HG03354 (cell line): ENCODE measurements at regions not wholly inside any gene's neighbourhood (a gene's known extent, or its start where the extent isn't known, plus 50 kb on each side); places are given as distances from the start of the nearest gene placed in this dataset.

Experiments used
- ATAC-seq: cut with Tn5 transposase; IDR thresholded peaks from one replicate; pipeline ENCODE4 v1.9.1; 2021; ENCODE audit warnings: mild to moderate bottlenecking; ENCODE audit not compliant: unreplicated experiment, poor library complexity, severe bottlenecking

DNA sequence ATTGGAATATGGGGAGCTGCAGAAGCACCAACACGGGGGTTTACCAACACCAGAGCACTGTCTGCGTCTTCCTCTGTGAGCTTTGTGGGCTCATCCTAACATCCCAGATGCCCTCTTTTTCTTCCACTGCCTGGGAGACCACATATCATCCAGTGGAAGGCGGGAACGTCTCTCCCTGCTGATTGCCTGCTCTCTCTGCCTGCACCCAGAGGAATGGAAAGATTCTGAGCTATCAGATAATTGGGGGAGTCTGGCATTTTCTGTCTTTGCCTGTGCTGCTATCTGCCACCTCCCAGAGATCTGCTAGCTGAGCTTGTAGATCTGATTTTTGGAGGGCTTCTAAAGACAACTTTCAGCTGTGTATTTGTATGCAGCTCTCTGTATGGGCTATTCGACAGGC lies 166.2 kb upstream of the PLXNA2 start:
- no peak for ATAC-seq

DNA sequence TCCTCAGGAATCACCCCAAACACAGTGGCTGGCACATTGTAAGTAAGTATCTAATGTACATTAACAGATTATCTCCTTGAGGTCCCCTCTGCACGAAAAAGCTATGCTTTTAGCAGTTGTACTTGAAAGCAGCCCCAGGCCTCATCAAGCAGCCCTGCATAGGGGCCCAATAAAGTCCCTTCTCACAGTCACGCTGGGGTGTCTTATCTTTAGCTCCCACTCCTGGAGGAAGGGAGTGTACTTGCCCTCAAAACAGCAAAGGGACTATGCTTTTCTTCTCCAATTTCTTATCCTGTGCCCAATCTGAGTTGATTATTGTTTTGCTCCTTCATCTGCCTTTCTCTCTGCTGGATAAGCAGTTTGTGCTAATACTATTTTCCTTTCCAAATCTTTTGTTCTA lies 168.8 kb upstream of the PLXNA2 start:
- no peak for ATAC-seq

DNA sequence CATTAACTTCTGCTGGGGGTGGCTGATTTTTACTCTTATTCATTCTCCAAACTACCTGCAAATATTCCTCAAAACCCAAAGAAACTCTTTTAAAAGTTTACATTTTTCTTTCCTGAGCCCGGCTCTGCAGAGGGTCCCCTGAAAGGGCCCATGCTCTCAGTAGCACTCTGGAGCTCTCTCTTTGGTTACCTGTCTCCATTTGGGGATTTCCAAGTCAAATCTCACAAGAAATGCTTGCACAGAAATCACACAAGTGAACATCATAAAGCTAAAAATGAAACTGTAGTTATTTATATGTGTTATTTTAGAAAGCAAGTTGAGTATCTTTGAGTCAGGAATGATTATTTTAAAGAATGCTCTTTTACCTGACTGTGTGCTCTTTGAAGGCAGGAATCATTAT lies 174.5 kb upstream of the PLXNA2 start:
- ATAC-seq = no peak

DNA sequence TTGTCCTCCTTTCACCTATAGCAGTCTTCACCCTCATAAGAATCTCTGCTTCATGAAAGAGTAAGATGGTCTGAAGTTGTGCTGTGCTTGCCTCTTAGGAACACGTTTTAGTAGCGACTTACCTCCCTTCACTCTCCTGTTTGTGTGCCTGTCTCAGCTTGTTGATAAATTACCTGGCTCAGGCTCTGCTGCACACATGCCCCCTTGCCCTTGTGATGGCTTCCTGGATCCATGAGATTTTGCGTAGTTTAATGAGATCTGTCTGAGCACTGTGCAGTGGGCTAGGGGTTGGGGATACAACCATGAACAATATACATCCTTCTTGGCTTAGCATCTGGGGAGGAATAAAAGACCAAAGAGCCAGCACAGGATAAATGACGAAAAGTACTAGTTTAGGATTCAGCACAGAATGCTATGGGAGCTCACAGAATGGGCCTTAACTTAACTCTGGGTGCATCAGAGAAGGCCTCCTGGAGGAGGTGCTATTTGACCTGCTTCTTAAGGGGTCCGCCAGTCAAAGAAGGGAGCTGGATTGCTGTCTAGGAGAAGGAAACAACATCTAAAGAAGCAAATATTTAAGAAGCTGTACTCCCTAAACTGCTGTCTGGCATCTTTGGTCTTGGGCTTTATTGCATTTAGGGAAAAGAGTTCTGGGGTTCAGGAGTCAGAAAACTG lies 175.7 kb upstream of the PLXNA2 start:
- ATAC-seq = no peak

DNA sequence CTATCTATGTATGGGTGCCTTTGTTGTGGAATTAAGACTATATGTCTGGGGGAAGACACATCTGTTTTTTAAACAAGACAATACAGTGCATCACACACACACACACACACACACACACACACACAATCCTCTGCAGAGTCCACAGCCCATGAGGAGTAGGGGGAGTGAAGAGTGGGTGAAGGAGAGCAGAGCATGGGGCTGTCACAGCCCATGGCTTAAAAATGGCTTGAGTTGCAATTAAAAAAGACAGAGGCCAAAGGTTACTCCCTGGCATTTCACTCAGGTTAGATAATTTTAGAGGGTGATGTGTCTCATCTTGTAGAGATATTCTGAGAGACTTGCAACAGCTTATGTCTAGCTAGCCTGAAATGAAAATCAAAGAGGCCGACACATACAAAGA lies 176.5 kb upstream of the PLXNA2 start:
- no peak for ATAC-seq

DNA sequence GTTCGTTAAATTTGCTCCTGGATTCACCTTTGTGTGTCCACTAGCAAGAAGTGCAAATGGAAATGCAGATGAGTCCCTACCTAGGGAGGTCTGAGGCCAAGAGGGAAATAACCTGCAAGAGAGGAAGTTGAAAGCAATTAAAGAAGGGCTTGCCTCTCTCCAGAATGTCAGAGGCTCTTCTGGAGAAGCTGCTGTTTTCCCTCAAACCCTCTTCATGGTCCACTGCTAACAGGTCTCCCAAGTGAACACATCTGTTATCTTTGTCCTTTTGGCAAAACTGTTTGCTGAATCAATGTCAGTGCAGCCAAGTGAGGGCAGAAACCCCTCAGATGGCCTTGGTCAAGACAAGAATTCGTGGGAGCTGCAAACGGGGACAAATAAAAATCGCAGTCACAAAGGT lies 177.3 kb upstream of the PLXNA2 start:
- no peak for ATAC-seq

DNA sequence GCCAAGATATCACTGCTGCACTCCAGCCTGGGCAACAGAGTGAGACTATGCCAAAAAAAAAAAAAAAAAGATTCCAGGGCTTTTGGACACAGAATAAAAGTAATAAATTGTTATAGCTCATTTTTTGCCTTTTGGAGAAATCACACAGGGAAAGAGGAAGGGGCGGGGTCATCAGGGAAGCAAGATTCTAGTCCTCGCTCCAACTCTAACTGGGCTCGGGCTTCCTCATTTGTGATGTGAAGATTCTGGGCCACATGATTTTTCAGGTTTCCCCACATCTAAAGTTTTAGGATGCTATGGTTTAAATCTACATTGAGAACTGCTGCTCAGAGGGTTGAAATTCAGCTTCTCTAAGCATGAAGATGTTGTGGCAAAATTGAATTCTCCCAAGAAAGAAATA lies 179.3 kb upstream of the PLXNA2 start:
- no peak for ATAC-seq

DNA sequence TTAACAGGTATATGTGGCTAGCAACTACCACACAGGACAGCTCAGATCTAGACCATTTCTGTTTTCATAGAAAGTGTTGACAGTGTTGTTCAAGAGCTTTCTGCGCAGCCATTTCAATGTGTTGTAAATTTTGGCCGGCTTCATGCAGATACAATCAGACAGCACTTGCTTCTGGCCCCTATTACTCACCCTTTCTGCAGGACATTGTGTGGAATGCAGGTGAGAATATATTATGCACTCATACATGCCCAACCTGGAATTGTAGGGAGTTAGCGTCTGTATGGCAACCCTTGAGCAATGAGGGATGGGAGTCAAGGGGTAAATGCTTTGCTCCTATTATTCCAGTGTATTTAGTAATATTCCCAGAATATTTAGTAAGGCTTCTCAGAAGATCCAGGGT lies 180.9 kb upstream of the PLXNA2 start:
- ATAC-seq = no peak

DNA sequence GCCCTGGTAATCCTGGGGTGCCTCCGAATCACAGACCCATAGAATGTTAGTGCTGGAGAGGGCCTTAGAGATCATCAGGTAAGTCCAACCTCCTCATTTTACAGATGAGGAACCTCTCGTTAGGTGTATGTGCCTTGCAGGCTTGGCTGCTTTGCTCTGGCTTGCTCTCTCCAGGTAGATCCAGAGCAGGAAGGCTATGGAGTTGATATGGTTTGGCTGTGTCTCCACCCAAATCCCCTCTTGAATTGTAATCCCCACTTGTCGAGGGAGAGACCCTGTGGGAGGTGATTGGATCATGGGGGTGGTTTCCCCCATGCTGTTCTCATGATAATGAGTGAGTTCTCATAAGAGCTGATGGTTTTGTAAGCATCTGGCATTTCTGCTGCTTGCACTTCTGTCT lies 186.0 kb upstream of the PLXNA2 start:
- ATAC-seq = no peak

DNA sequence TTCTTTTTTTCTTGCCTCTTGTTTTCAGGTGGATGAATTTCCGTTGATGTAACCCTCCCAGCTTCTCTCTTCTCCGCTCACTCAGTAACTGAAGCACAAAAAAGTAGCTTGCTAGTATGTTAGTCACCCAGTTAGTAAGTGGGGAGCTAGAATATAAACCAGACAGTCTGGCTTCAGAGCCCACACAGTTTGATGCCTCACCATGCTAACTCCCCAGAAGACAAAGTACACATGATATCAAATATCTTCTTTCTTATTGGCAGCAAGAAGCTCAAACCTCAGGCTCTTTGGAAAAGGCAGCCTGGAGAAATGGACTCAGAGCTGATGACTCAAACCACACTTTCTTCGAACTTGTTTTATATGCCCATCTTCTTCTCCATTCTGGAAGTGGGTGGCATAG lies 187.5 kb upstream of the PLXNA2 start:
- ATAC-seq = no peak

DNA sequence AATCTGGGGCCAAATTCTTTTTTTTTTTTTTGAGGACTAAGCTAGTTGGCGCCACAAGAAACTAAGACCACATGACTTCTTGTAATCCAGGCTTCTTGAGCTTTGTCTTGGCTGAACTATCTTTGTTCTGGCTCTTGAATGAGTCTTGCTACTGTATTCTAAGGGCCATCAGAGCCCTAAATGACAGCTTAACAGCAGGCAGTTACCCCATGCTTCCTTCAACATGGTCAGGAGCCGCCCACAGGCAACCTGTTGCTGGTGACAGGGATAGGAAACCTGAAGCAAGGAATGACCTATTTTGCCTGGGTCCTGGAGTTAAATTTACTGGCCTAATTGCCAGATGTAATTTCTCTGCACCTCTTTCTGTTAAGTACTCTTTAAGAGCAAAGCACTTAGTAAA lies 188.2 kb upstream of the PLXNA2 start:
- ATAC-seq = no peak

DNA sequence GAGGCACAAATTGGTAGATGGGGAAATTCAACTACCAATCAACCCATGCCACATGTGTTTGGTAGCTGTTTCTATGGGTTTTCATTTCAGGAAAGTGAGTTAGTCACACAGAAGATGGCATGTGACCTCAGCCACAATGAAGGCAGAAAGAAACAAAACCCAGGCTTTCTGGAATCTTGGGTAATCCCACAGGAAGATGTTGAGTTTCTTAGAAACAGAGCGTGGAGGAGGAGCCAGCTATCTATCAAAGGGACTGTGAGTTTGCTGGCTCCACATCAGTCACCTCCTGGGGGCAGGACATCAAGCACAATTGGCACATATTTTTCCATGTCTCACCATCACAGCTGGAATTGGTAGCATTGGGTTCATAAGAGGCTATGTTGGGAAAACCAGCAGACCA lies 188.9 kb upstream of the PLXNA2 start:
- no peak for ATAC-seq

DNA sequence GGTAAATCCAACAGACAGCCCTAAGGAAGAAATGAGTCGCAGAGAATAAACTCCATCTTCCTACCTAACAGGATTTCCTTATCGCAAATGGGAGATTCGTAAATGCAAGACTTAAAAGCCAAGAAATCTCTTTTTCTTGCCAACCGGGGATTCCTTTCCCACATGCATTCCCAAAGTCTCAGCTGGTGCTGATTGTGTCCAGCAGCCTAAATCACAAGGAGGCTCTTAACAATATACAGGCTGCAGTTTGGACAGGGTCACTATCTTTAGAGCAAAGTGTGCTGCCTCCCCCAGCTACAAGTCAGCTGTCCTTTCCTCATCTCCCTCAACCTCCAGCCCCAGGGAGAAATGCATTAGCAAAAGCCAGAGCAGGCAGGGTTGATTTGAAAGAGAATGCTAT lies 189.8 kb upstream of the PLXNA2 start:
- no peak for ATAC-seq

DNA sequence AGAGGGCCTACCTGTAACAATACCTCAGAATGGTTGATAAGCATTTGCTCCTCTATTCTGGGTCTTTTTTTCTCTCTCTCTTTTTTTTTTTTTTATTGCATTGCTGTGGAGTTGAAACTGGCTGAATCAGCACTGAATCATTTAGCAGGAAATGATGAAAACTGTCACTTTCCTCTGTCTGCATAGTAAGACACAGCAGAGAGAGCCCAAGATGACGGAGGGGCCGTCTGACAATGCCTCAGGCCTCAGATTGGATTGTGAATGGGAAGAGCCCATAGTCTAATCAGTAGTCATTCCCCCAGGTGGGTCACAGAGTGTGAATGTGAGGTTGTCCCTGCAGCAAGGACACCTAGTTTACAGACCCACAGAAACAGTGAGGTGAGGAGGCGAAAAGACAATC lies 193.2 kb upstream of the PLXNA2 start:
- ATAC-seq = no peak

DNA sequence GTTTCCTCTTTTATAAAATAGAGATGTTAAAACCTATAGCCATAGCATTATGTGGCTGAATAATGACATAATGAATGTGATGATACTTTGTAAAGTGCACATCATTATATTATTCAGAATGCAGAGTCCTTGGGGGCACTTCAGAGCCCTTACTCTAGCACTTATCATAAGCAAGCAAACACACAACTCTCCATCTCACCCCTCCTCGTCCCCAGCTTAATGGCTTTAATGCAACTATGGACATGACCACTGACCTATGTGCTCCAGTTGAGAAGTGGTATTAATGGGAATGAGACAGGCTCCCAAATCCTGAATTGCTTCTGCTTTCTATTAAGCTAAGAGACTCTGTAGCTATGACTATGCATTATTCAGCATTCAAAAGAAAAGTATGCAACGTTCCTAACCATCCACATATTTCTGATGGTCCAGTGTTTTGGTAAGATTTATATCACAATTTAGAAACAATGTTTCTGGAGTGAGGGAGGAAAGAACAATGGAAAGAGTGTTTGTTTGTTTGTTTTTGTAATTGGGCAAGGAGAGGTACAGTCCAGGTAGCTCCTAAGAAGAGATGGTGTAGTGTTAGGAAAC lies 194.0 kb upstream of the PLXNA2 start:
- ATAC-seq = no peak

DNA sequence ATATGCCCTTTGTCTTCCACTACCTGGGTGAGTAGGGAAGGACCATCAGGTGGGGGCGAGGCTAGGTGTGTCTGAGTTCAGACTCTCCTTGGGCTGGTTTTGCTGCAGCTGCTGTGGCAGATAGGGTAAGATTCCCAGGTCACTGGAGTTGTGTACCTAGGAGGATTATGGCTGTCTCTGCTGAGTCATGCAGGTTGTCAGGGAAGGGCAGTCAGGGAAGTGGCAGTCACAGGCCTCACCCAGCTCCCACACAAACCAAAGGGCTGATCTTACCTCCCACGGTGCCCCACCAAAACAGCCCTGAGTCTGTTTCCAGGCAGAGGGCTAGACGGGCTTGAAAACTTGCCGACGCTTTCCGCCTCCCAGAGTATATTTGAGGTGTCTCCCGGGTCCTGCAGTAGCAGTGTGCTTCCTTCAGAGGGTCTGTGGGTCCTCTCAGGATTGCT lies 201.6 kb upstream of the PLXNA2 start:
- ATAC-seq = no peak

DNA sequence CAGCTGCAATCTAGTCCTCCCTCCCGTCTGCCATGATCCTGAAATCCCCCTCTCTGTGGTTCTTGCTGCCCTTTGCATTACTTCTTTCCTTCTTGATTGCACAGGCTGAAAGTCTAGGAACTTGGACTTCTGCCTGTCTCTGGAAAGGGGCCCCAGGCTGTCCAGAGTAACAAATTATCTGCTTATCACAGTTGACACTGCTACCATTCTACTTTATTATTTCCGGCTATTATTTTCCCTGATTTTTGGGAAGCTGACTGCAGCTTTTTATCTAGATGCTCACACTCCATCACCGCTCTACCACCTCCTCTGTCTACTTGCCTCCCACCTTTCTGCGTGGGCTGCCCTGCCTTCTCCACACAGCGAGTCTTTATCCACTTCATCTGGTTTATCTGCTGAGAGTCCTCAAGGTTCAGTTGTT lies 202.1 kb upstream of the PLXNA2 start:
- no peak for ATAC-seq

DNA sequence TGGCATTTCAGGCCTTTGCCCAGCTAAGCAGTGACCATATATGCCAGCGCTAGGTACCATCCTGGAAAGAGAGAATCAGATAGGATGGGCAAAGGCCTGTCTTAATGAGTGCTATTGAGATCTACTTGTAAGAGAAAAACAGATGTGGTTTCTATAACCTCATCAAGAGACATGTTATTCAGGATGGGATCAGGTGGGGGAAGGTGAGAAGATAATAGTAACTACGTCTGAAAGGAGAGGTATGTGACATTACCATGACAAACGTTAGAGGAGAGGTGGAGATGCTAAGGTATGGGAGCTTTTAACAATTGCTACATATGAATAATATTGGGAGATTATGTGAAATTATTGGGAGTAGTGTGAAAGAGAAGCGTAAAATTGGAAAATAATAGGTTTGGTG lies 204.2 kb upstream of the PLXNA2 start:
- ATAC-seq = no peak

DNA sequence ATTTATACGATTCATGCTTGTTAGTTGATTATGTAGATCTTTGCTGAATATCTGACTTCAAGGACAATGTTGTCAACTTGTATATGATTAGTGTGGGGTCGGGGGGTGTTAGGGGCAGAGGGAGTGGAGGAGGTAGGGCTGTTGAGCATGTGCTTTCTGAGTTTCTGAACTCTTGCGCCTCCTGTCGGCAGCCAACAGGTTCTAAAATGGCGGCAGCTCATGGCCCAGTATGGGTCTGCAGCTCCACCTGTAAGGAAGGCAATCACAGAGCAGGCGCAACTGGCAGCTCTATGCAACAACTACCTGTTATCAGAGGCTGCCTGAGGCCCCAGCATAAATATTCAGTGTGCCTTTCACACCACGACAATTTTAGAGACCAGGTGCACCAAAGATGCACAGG lies 205.8 kb upstream of the PLXNA2 start:
- no peak for ATAC-seq

DNA sequence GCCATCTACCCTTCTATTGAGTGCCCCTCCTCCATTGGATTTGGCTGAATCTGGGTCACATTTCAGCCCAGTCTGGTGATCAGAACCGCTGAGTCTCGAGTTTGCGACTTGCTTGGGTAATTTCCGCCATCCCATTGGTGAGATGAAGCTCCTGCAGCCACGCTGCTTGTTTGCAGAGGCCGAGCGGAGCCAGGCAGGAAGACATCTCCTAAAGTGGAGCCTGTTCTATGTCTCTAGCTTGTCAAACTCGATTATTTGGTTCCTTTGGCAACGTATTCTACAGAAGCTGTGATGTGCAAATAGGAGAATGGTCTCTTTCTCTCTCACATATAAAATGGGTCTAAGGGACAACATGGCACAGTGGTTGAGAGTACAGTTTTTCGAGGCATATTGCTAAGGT lies 206.8 kb upstream of the PLXNA2 start:
- no peak for ATAC-seq

DNA sequence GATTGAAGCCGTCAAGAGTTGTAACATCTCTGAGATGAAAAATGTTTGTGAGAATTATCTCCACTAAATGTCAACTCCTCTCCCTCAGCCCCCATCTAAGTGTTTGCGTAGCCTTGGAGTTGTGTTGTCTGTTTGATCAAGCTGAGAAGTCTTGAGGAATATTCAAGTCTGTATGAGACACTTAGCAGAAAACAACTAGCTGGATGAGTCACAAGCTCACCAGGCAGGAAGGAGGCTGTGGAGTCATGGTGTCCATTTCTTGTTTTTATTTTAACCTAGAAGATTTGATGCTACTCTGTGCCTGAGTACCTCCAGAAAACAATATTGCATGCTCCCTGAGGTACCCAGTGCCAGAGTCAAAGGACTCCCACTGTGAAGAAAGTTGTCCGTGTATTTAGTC lies 211.6 kb upstream of the PLXNA2 start:
- no peak for ATAC-seq

DNA sequence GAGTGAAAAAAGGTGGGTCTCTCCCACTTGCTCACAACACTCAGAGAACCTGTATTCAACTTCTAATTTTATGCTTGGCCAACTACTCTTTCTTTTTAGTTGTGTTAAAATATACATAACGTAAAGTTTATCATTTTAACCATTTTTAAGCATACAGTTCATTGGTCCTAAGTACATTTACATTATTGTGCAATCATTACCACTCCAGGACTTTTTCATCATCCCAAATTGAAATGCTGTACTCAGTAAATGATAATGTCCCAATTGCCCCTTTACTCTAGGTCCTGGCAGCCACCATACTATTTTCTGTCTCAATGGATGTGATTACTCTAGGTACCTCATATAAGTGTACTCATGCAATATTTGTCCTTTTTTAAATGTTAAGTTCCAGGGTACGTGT lies 212.3 kb upstream of the PLXNA2 start:
- ATAC-seq = no peak
